Sigmoid colon (tissue), 3 donors: ENCODE measurements at regions not wholly inside any gene's neighbourhood (a gene's known extent, or its start where the extent isn't known, plus 50 kb on each side); places are given as distances from the start of the nearest gene placed in this dataset.

Experiments used
- POLR2A ChIP-seq, 2 donors: fragments of 450-650 bp; IDR thresholded peaks; one replicate each; pipeline ENCODE4 v1.6.1; 2016; ENCODE audit warnings: antibody characterized with exemption in 2 of 2, mild to moderate bottlenecking in 2 of 2, moderate library complexity in 2 of 2
- TF ChIP-seq, protein P1 (sequence below), 4 experiments: fragments of 450-650 bp in 3 of 4; fragments of 200-600 bp in 1 of 4; IDR thresholded peaks; one replicate each; pipeline ENCODE4 v1.5.1; 2016 to 2019; ENCODE audit warnings: antibody characterized with exemption in 4 of 4, mild to moderate bottlenecking in 3 of 4, moderate library complexity in 2 of 4

DNA sequence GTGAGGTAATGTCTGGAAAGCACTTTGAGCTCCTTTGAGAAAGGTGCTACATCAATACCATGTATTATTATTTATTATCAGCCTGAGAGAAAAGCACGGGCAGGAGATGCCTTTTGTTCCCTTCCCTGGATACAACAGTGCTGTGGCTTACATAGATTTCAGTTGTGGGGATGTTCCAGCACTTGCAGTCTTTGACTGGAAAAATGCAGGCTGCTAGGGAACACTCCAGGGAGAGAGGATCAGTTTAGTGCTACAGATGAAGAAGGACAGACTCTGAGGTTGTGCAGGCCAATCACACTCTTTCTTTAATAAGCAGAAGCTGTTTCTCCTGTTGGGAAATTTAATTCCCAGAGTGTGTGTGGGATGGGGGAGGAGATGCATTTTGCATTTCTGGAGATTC, 94.5 kb upstream of the OBI1 start:
- TF ChIP-seq, protein P1, sequence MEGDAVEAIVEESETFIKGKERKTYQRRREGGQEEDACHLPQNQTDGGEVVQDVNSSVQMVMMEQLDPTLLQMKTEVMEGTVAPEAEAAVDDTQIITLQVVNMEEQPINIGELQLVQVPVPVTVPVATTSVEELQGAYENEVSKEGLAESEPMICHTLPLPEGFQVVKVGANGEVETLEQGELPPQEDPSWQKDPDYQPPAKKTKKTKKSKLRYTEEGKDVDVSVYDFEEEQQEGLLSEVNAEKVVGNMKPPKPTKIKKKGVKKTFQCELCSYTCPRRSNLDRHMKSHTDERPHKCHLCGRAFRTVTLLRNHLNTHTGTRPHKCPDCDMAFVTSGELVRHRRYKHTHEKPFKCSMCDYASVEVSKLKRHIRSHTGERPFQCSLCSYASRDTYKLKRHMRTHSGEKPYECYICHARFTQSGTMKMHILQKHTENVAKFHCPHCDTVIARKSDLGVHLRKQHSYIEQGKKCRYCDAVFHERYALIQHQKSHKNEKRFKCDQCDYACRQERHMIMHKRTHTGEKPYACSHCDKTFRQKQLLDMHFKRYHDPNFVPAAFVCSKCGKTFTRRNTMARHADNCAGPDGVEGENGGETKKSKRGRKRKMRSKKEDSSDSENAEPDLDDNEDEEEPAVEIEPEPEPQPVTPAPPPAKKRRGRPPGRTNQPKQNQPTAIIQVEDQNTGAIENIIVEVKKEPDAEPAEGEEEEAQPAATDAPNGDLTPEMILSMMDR (IDR thresholded peaks at IDR 0.05) = no peak
- TF ChIP-seq POLR2A (IDR thresholded peaks at IDR 0.05) = no peak
